NCI-H1694 (cell line): ENCODE measurements at regions not wholly inside any gene's neighbourhood (a gene's known extent, or its start where the extent isn't known, plus 50 kb on each side); places are given as distances from the start of the nearest gene placed in this dataset.

Experiments used
- DNase-seq: peaks from one replicate; lab custom pipeline; 2025; lab: John Stamatoyannopoulos, UW

- DNase-seq, result no peak
Observed at GRCh38 chrX:99717716-99718115, 692.4 kb downstream of the PCDH19 start.

- DNase-seq, result no peak
Observed at GRCh38 chrX:99705701-99706100, 704.4 kb downstream of the PCDH19 start.

GRCh38 chrX:99703473-99703872 lies 706.6 kb downstream of the PCDH19 start:
- DNase-seq, result no peak

GRCh38 chrX:99698451-99698850 lies 711.6 kb downstream of the PCDH19 start:
- no peak for DNase-seq

- no peak for DNase-seq
Observed at GRCh38 chrX:99663136-99663535, 746.9 kb downstream of the PCDH19 start.

GRCh38 chrX:99654188-99654587 lies 755.9 kb downstream of the PCDH19 start:
- DNase-seq, result no peak

GRCh38 chrX:99653352-99653751 lies 756.7 kb downstream of the PCDH19 start:
- no peak for DNase-seq

GRCh38 chrX:99613041-99613440 lies 797.0 kb downstream of the PCDH19 start:
- no peak for DNase-seq

GRCh38 chrX:99603091-99603814 lies 806.8 kb downstream of the PCDH19 start:
- no peak for DNase-seq

- no peak for DNase-seq
Observed at GRCh38 chrX:99602107-99602506, 808.0 kb downstream of the PCDH19 start.

GRCh38 chrX:99588936-99589335 lies 821.1 kb downstream of the PCDH19 start:
- no peak for DNase-seq

GRCh38 chrX:99572711-99573110 lies 837.4 kb downstream of the PCDH19 start:
- no peak for DNase-seq

- no peak for DNase-seq
Observed at GRCh38 chrX:99549381-99549780, 860.7 kb downstream of the PCDH19 start.

GRCh38 chrX:99522450-99522849 lies 887.6 kb downstream of the PCDH19 start:
- DNase-seq, result no peak

- no peak for DNase-seq
Observed at GRCh38 chrX:99507768-99508167, 902.3 kb downstream of the PCDH19 start.

- no peak for DNase-seq
Observed at GRCh38 chrX:99495453-99495852, 914.6 kb downstream of the PCDH19 start.

- no peak for DNase-seq
Observed at GRCh38 chrX:99494668-99495067, 915.4 kb downstream of the PCDH19 start.

GRCh38 chrX:99480728-99481127 lies 929.3 kb downstream of the PCDH19 start:
- no peak for DNase-seq

GRCh38 chrX:99469439-99469838 lies 940.6 kb downstream of the PCDH19 start:
- DNase-seq, result no peak

- no peak for DNase-seq
Observed at GRCh38 chrX:99468993-99469392, 941.1 kb downstream of the PCDH19 start.

GRCh38 chrX:99461223-99461622 lies 948.9 kb downstream of the PCDH19 start:
- DNase-seq, result no peak

- DNase-seq, result no peak
Observed at GRCh38 chrX:99445336-99445735, 964.7 kb downstream of the PCDH19 start.

GRCh38 chrX:99421796-99422195 lies 988.3 kb downstream of the PCDH19 start:
- no peak for DNase-seq

- no peak for DNase-seq
Observed at GRCh38 chrX:99415470-99415869, 994.6 kb downstream of the PCDH19 start.
